Thymus (tissue), 11 donors: ENCODE measurements at regions not wholly inside any gene's neighbourhood (a gene's known extent, or its start where the extent isn't known, plus 50 kb on each side); places are given as distances from the start of the nearest gene placed in this dataset.
A peak's percentile ranks its signal among the peaks of the same experiment; 100 is the strongest.
"Not testable (repeated sequence)": the region's sequence is repeated elsewhere in the genome, so short reads cannot be mapped to it uniquely, and the experiment has no call there.

Experiments
- DNase-seq, 9 donors: peaks; one replicate each; pipeline ENCODE4 v3.0.0-alpha.2; 2013; ENCODE audit warnings: low spot score in 9 of 9, low read depth in 6 of 9, missing footprints in 1 of 9
- H3K27ac ChIP-seq, 2 donors: one replicate each; pipeline ENCODE4 v1.5.1; 2013; ENCODE audit warnings: control low read depth in 1 of 2, low read depth in 1 of 2, low read length in 1 of 2, mild to moderate bottlenecking in 1 of 2, moderate library complexity in 1 of 2
- H3K27me3 ChIP-seq, 2 donors: one replicate each; pipeline ENCODE4 v1.5.1; 2013; ENCODE audit warnings: low read length in 1 of 2; ENCODE audit not compliant: control insufficient read depth in 2 of 2, insufficient read depth in 1 of 2
- H3K36me3 ChIP-seq, 2 donors: one replicate each; pipeline ENCODE4 v1.5.1; 2013; ENCODE audit warnings: low read length in 1 of 2, mild to moderate bottlenecking in 1 of 2, moderate library complexity in 1 of 2; ENCODE audit not compliant: control insufficient read depth in 2 of 2, insufficient read depth in 2 of 2
- H3K4me1 ChIP-seq, 2 donors: one replicate each; pipeline ENCODE4 v1.5.1; 2013; ENCODE audit warnings: low read length in 2 of 2; ENCODE audit not compliant: control insufficient read depth in 2 of 2, insufficient read depth in 2 of 2
- H3K4me3 ChIP-seq, 2 donors: one replicate each; pipeline ENCODE4 v1.5.1; 2013; ENCODE audit warnings: low read length in 2 of 2, control low read depth in 1 of 2, mild to moderate bottlenecking in 1 of 2
- H3K9me3 ChIP-seq, 2 donors: one replicate each; pipeline ENCODE4 v1.5.1; 2013; ENCODE audit warnings: low read length in 1 of 2, mild to moderate bottlenecking in 1 of 2; ENCODE audit not compliant: control insufficient read depth in 2 of 2, insufficient read depth in 1 of 2
- WGBS: extraction: QIAGEN DNeasy Blood & Tissue Kit; methylation state at CpG from one replicate; pipeline ENCODE4 v1.1.7; 2013; 5-methylcytosine and 5-hydroxymethylcytosine counted together
- donor health status: healthy.

DNA sequence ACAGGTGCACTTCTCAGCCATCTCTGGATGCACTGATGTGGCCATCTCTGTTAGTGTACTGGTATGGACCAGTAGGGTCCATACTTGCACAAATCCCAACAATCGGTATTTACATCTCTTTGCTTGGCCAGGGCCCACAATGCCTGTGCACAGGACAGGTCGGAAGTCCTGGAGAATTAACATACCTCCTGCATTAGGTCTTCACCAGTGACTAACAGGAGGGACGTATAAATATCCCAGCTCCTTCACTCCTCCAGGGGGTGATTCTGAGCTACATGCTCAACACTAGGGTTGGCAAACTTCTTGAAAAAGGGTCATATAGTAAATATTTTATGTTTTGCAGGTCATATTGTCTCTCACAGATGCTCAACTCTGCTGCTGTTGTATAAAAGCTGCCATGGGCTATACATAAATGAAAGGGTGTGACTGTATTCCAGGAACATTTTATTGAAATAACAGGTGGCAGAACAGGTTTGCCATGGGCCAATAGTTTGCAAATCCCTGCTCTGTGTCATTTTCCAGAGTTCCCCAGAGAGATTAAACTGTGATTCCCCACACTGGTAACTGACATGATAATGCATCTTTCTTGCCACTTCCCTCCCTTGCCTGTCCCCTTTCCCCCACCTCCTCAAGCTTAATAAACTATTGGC is 141.3 kb downstream of the NPIPA5 start:
- not testable (repeated sequence) for H3K9me3 ChIP-seq, H3K4me3 ChIP-seq, H3K27ac ChIP-seq, DNase-seq, H3K27me3 ChIP-seq, H3K36me3 ChIP-seq, H3K4me1 ChIP-seq
- WGBS: 89% methylated on average over 2 of the region's 3 CpGs

DNA sequence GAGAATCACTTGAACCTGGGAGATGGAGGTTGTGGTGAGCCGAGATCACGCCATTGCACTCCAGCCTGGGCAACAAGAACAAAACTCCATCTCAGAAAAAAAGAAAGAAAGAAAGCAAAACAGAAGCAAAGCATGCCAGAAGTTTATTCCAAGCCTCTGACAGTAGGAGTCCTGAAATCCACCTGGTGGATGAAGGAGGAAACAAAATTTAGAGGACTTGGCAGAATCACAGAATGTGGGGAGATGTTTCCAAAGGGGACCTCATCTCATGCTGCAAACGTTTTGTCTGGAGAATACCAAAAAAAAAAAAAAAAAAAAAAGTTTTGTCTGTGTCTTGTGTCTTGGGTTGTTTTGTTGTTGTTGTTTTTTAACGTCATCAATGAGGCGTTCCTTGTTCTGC is 141.1 kb upstream of the RRN3 start:
- not testable (repeated sequence) for H3K4me1 ChIP-seq, H3K4me3 ChIP-seq, H3K27me3 ChIP-seq, H3K36me3 ChIP-seq, H3K27ac ChIP-seq, H3K9me3 ChIP-seq, DNase-seq
- WGBS: 67% methylated on average over 3 of the region's 5 CpGs

- not testable (repeated sequence) for H3K36me3 ChIP-seq, H3K27ac ChIP-seq, H3K4me3 ChIP-seq, H3K9me3 ChIP-seq, DNase-seq, H3K4me1 ChIP-seq, H3K27me3 ChIP-seq
- WGBS: no CpG with 5 or more reads among the region's 9 CpGs
These were observed 140.6 kb upstream of the RRN3 start for GRCh38 chr16:15234702-15235101.

DNA sequence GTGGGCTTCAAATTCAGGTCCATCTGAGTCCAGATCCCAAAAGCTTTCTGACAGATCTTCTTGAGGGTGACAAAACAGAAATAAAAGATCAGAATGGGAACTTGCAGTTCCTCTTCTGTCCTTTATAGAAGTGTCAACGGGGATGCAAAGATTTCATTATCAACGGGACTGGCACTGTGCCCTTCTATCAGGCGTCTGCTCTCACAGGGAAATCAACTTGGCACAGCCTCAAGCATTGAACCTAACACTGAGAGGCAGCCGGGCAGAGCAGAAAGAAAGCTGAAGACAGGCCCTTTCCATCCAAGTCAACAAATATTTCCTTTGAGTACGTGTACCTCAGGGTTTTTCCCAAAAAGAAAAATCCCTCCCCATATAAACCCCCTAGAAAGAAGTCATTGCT is 136.4 kb upstream of the RRN3 start:
- not testable (repeated sequence) for H3K9me3 ChIP-seq, H3K36me3 ChIP-seq, H3K4me3 ChIP-seq, H3K27me3 ChIP-seq, H3K4me1 ChIP-seq, DNase-seq, H3K27ac ChIP-seq
- WGBS: 86% methylated on average over 1 of the region's 5 CpGs

DNA sequence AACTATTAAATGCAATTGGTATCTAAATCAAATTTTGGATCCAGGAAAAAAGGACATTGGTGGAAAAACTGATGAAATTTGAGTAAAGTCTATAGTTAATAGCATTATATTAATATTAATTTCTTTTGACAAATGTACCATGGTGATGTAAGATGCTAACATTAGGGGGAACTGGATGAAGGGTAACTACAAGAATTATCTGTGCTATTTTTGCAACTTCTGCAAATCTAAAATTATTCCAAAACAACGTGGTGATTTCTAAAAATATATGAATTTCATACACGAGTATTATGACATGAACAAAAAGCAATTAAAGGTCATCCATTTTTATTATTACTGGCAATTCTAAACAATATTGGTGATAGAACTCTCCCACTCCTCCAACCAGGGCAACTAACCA is 135.6 kb upstream of the RRN3 start:
- DNase-seq, H3K9me3 ChIP-seq, H3K4me3 ChIP-seq, H3K4me1 ChIP-seq, H3K36me3 ChIP-seq, H3K27ac ChIP-seq, H3K27me3 ChIP-seq: not testable (repeated sequence)
- 43% methylated on average over 2 of the region's 2 CpGs for WGBS

DNA sequence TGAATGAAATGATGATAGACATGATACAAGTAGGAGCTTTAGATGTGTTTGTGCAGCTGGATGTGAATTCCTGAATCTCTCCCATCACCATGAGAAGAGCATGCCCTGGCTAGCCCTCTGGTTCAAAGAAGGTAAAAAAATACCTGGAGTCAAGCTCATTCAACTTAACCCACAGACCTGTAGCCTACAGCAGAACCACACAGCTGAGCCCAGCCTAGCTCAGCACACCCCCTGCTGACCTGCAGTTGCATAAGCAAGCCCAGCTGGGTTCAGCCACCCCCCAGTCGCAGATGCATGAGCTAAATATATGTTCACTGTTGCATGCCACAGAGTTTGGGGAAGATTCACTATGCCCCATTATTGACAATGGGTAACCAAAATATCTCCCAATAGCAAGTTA is 130.6 kb upstream of the RRN3 start:
- not testable (repeated sequence) for H3K4me1 ChIP-seq, DNase-seq, H3K36me3 ChIP-seq, H3K4me3 ChIP-seq, H3K9me3 ChIP-seq, H3K27me3 ChIP-seq, H3K27ac ChIP-seq
- WGBS: no CpG with 5 or more reads among the region's 1 CpG

DNA sequence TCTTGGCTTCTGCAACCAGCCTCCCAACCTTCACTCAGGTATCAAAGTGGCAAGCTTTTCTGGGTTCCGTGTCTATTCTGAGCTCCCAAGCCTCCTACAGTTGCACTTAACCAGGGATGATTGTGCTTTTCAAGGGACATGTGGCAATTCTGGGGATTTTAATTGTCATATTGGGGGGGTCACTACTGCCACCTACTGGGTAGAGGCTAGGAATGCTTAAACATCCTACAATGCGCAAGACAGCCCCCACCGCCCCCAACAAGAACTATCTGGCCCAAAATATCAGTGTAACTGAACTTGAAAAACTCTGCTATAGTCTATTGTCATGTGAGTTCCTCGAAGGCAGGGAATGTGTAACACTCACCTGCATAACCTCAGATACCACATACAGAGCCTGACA is 129.3 kb upstream of the RRN3 start:
- not testable (repeated sequence) for H3K36me3 ChIP-seq, H3K4me1 ChIP-seq, DNase-seq, H3K4me3 ChIP-seq, H3K27ac ChIP-seq, H3K27me3 ChIP-seq, H3K9me3 ChIP-seq
- WGBS: 100% methylated on average over 1 of the region's 4 CpGs

DNA sequence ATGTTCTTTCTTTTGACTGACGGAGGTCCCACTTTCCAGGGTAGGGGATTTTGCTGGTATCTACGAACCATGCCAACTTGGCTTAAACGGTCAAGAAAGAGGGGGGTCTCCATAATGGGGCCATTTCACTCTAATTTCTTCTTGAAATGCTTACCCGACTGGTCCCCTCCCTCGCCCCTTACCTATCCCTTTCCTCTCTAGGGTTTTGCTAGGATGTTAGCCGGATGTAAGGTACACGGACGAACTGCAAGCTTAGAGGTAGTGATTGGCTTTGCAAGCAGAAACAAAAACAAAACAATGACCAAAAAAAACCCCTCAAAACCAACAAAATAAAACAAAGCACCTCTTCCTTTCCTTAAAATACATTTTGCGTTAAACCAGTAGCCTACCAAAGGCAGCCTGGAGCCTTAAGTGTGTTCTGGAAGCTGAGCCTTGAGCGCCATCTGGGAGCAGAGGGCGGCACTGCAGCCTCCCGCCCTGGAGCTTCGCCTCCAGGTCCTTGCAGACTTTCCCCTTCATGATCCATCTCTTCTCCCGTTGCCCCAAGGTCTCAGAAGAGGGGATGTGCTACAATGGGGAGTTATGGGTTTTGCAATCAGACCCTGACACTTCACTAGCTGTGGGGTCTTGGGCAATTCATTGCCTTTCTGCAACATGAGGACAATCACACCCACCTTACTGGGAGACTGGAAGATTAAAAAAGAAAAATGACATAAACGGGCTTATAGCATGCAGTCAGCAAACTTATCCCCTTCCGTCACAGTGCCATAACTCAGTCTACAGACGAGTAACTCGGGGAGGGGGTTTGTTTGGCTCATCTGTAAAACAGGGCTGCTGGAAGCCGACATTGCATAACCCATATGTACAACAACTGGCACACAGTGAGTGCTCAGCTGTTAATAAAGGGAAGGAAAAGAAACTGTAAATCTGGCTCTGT is 125.9 kb upstream of the RRN3 start:
- not testable (repeated sequence) for H3K4me3 ChIP-seq, H3K36me3 ChIP-seq, H3K4me1 ChIP-seq, H3K27ac ChIP-seq, H3K27me3 ChIP-seq, H3K9me3 ChIP-seq
- peak in 2 of 9 donors; percentile 3 to 7 for DNase-seq
- 21% methylated on average over 7 of the region's 19 CpGs for WGBS

DNA sequence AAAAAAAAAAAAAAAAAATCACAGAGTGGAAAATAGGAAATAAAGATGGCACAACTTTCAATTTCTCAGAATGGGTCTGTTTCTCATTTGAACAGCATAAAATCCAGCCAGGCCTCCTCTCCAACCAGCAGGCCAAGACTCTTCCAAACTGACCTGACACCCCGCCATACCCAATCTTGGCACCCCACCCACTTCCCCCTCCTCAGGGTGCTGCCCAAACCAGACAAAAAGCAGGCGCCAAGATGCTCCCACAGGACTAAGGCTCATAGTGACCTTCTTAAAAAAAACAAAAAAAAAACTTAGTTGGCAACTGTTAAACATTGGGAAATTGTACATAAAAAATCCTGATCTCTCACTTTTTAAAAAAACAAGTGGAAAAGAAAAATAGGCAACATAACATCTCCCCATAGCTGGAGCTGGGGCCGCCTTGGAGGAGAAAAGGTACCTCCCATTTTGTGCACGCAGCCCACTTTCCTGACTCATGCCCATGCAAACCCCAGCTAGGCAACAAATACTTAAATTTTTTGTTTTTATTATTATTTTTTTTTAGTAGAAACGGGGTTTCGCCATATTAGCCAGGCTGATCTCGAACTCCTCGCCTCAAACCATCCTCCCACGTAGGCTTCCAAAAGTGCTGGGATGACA is 124.9 kb upstream of the RRN3 start:
- DNase-seq, H3K27ac ChIP-seq, H3K9me3 ChIP-seq, H3K4me3 ChIP-seq, H3K27me3 ChIP-seq, H3K36me3 ChIP-seq, H3K4me1 ChIP-seq: not testable (repeated sequence)
- 97% methylated on average over 8 of the region's 9 CpGs for WGBS
